ENCODE measurements at regions not wholly inside any gene's neighbourhood (a gene's known extent, or its start where the extent isn't known, plus 50 kb on each side); places are given as distances from the start of the nearest gene placed in this dataset.

- TF ChIP-seq CTCF (IDR thresholded peaks at IDR 0.05) = no peak
- TF ChIP-seq POLR2A (IDR thresholded peaks at IDR 0.05) = no peak
Measured at GRCh38 chr9:16143310-16143709, 590.5 kb downstream of the CCDC171 start.
